ENCODE measurements at regions not wholly inside any gene's neighbourhood (a gene's known extent, or its start where the extent isn't known, plus 50 kb on each side); places are given as distances from the start of the nearest gene placed in this dataset.

GRCh38 chr1:239219679-239220078 is 166.7 kb upstream of the CHRM3 start:
- ATAC-seq (ENCODE audit: insufficient read depth, low read depth): no peak
- Histone ChIP-seq H2AFZ (ENCODE audit: low read depth, low read length) (no peak overlapping the region), H3K27ac (ENCODE audit: low read length) (no peak overlapping the region), H4K20me1 (ENCODE audit: insufficient read depth, low read length) (no peaks in the 10 kb centered on the region), H3K9me3 (ENCODE audit: insufficient read depth, low read length, severe bottlenecking) (no peaks in the 10 kb centered on the region), H3K36me3 (ENCODE audit: insufficient read depth, low read length) (no peaks in the 10 kb centered on the region), H3K4me2 (ENCODE audit: insufficient read depth, low read length) (no peak overlapping the region), H3K27me3 (ENCODE audit: insufficient read depth, low read length, poor library complexity) (no peaks in the 10 kb centered on the region), H3K79me2 (ENCODE audit: insufficient read depth, low read length) (no peaks in the 10 kb centered on the region), H3K4me1 (ENCODE audit: insufficient read depth, low read length) (no peaks in the 10 kb centered on the region), H3K4me3 (ENCODE audit: low read depth in 1 of 2, low read length in 2 of 2) (no peak overlapping the region), H3K9ac (ENCODE audit: low read depth, low read length) (no peak overlapping the region)
- TF ChIP-seq CTCF (IDR thresholded peaks at IDR 0.05; ENCODE audit: borderline replicate concordance, extremely low read depth, low read length, poor library complexity, severe bottlenecking) (no peak), EZH2 (IDR thresholded peaks at IDR 0.05; ENCODE audit: borderline replicate concordance, low read depth, low read length, severe bottlenecking) (no peak)
- no peak for DNase-seq

- no peak overlapping the region for H3K9ac ChIP-seq (ENCODE audit: low read depth, low read length)
- no peak overlapping the region for H2AFZ ChIP-seq (ENCODE audit: low read depth, low read length)
- no peaks in the 10 kb centered on the region for H4K20me1 ChIP-seq (ENCODE audit: insufficient read depth, low read length)
- no peaks in the 10 kb centered on the region for H3K9me3 ChIP-seq (ENCODE audit: insufficient read depth, low read length, severe bottlenecking)
- no peaks in the 10 kb centered on the region for H3K27me3 ChIP-seq (ENCODE audit: insufficient read depth, low read length, poor library complexity)
- no peaks in the 10 kb centered on the region for H3K36me3 ChIP-seq (ENCODE audit: insufficient read depth, low read length)
- H3K27ac ChIP-seq (ENCODE audit: low read length): no peak overlapping the region
- no peak for ATAC-seq (ENCODE audit: insufficient read depth, low read depth)
- no peaks in the 10 kb centered on the region for H3K4me1 ChIP-seq (ENCODE audit: insufficient read depth, low read length)
- no peak for DNase-seq
- TF ChIP-seq CTCF (IDR thresholded peaks at IDR 0.05; ENCODE audit: borderline replicate concordance, extremely low read depth, low read length, poor library complexity, severe bottlenecking) (no peak), EZH2 (IDR thresholded peaks at IDR 0.05; ENCODE audit: borderline replicate concordance, low read depth, low read length, severe bottlenecking) (no peak)
- H3K79me2 ChIP-seq (ENCODE audit: insufficient read depth, low read length): no peaks in the 10 kb centered on the region
- H3K4me3 ChIP-seq (ENCODE audit: low read depth in 1 of 2, low read length in 2 of 2): no peak overlapping the region
- no peak overlapping the region for H3K4me2 ChIP-seq (ENCODE audit: insufficient read depth, low read length)
Observed at GRCh38 chr1:239218301-239218700, 168.1 kb upstream of the CHRM3 start.

- no peak overlapping the region for H2AFZ ChIP-seq (ENCODE audit: low read depth, low read length)
- no peak overlapping the region for H3K4me3 ChIP-seq (ENCODE audit: low read depth in 1 of 2, low read length in 2 of 2)
- H3K9ac ChIP-seq (ENCODE audit: low read depth, low read length): no peak overlapping the region
- no peaks in the 10 kb centered on the region for H3K9me3 ChIP-seq (ENCODE audit: insufficient read depth, low read length, severe bottlenecking)
- H3K27ac ChIP-seq (ENCODE audit: low read length): no peak overlapping the region
- H3K79me2 ChIP-seq (ENCODE audit: insufficient read depth, low read length): no peaks in the 10 kb centered on the region
- H3K27me3 ChIP-seq (ENCODE audit: insufficient read depth, low read length, poor library complexity): no peaks in the 10 kb centered on the region
- TF ChIP-seq CTCF (IDR thresholded peaks at IDR 0.05; ENCODE audit: borderline replicate concordance, extremely low read depth, low read length, poor library complexity, severe bottlenecking) (no peak), EZH2 (IDR thresholded peaks at IDR 0.05; ENCODE audit: borderline replicate concordance, low read depth, low read length, severe bottlenecking) (no peak)
- no peaks in the 10 kb centered on the region for H3K36me3 ChIP-seq (ENCODE audit: insufficient read depth, low read length)
- DNase-seq (no peak), ATAC-seq (ENCODE audit: insufficient read depth, low read depth) (no peak)
- H4K20me1 ChIP-seq (ENCODE audit: insufficient read depth, low read length): no peaks in the 10 kb centered on the region
- H3K4me1 ChIP-seq (ENCODE audit: insufficient read depth, low read length): no peaks in the 10 kb centered on the region
- H3K4me2 ChIP-seq (ENCODE audit: insufficient read depth, low read length): no peak overlapping the region
Observed at GRCh38 chr1:239212811-239213220, 173.6 kb upstream of the CHRM3 start.

GRCh38 chr1:239209591-239209990 is 176.8 kb upstream of the CHRM3 start:
- Histone ChIP-seq H3K9me3 (ENCODE audit: insufficient read depth, low read length, severe bottlenecking) (no peaks in the 10 kb centered on the region), H3K36me3 (ENCODE audit: insufficient read depth, low read length) (no peaks in the 10 kb centered on the region), H4K20me1 (ENCODE audit: insufficient read depth, low read length) (no peaks in the 10 kb centered on the region), H3K4me2 (ENCODE audit: insufficient read depth, low read length) (no peak overlapping the region), H3K79me2 (ENCODE audit: insufficient read depth, low read length) (no peaks in the 10 kb centered on the region), H3K4me3 (ENCODE audit: low read depth in 1 of 2, low read length in 2 of 2) (no peak overlapping the region), H3K27me3 (ENCODE audit: insufficient read depth, low read length, poor library complexity) (no peaks in the 10 kb centered on the region), H3K9ac (ENCODE audit: low read depth, low read length) (no peak overlapping the region), H3K27ac (ENCODE audit: low read length) (no peak overlapping the region), H3K4me1 (ENCODE audit: insufficient read depth, low read length) (no peaks in the 10 kb centered on the region), H2AFZ (ENCODE audit: low read depth, low read length) (no peak overlapping the region)
- no peak for TF ChIP-seq CTCF (IDR thresholded peaks at IDR 0.05; ENCODE audit: borderline replicate concordance, extremely low read depth, low read length, poor library complexity, severe bottlenecking)
- TF ChIP-seq EZH2 (IDR thresholded peaks at IDR 0.05; ENCODE audit: borderline replicate concordance, low read depth, low read length, severe bottlenecking): no peak
- ATAC-seq (ENCODE audit: insufficient read depth, low read depth): no peak
- no peak for DNase-seq

Measured in DND-41 (cell line).